SH-SY5Y (cell line): ENCODE measurements at regions not wholly inside any gene's neighbourhood (a gene's known extent, or its start where the extent isn't known, plus 50 kb on each side); places are given as distances from the start of the nearest gene placed in this dataset.

ENCODE experiments used
- GATA2 ChIP-seq: IDR thresholded peaks from 2 replicates; pipeline ENCODE4 v1.6.1; 2011; ENCODE audit warnings: mild to moderate bottlenecking, low read depth, low read length
- GATA3 ChIP-seq: IDR thresholded peaks from 2 replicates; pipeline ENCODE4 v1.6.1; 2011; ENCODE audit warnings: low read depth, mild to moderate bottlenecking, low read length, moderate library complexity

DNA sequence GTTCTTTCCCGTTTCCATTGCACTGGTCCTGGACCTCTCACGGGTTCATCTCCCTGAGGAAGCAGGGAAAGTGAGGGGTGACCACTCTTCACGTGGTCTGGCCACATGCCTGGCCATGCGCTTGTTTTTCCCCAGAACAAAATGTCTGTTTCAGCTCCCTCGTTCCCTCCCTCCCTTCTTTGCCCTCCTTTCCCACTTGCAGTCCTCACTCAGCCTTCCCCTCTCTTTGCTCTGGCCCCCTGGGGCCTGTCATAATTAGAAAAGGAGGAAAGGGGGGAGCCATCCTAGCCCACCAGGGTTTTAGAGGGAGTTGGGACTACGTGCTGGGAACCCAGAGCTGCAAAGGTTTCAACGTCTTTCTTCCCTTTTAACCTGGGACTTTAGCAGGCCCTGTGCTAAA lies 52.8 kb upstream of the CADM1 start:
- TF ChIP-seq GATA2 = no peak
- TF ChIP-seq GATA3 = no peak

DNA sequence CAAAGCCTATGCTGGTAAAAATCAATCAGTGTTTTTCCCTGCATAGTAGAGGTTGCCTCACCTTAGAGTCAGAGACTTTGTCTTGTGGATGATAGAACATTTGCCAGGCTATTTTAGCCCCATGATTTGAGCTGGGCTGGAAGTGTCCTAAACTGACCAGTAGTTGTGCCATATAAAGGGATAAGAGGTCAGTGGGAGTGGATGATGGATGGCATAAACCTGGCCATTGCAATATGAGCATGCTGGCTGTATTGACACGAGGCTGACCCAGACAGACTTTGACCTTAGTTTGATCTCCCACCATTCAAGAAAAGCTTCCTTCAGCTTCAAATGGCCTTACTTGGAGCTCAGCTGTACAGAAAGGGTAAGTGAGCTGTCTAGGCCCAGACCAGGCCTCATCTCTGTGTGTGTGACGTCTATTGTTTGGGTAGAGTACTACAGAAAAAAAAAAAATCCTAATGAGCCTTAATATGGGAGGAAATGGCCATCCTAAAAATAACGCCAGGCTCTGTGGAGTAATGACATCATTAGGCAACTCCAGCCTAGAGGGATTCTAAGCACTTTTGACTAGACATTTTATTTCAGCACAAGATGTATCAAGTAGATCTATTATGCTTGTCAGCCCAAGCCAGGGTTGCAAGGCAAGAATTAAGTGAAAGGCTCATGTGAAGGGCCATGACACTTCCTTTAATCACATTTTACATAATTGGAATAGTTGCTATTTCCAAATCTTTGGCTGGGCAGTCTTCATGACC lies 51.3 kb upstream of the CADM1 start:
- TF ChIP-seq GATA3 = no peak
- no peak for TF ChIP-seq GATA2
